ENCODE measurements at regions not wholly inside any gene's neighbourhood (a gene's known extent, or its start where the extent isn't known, plus 50 kb on each side); places are given as distances from the start of the nearest gene placed in this dataset.

DNA sequence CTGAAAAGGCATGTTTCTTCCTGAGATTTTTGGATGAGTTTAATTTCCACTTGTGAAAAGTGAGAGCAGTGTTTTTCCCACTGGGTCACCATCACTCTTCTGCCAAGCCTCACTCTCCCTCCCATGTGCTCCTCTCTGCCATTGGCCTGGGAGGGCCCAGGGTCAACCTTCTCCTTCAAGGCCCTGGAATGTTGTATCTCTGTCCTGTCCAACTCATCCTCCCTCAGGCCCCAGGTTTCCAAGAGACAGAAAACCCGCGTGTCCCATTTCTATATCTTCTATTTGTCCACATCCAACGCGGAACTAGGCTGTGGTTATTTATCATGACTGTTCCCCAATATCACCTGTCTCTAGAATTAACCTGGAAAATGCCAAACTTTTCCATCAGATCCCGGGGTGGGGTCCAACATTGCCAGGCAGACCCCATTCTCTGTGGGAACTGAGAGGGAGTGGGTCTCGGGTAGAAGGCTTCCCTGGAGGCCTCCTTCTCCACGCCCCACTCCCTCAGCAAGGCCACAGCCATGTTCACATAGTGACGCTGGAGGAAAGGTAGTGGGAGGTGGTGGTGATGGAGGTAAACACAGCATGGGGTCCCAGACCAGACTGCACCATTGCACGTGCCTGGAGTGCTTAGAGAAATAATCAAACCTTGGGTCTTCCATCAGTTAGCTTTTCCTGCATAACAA lies 173.5 kb downstream of the SCP2D1 start:
- Histone ChIP-seq H3K9ac (ENCODE audit: low read length) (no peak overlapping the region), H2AFZ (ENCODE audit: low read depth, low read length) (no peak overlapping the region), H3K27me3 (ENCODE audit: low read depth, low read length) (no peaks in the 10 kb centered on the region), H3K9me3 (ENCODE audit: insufficient read depth, low read length) (no peaks in the 10 kb centered on the region), H3K27ac (ENCODE audit: low read length) (no peak overlapping the region), H4K20me1 (ENCODE audit: insufficient read depth, low read length) (no peaks in the 10 kb centered on the region), H3K4me2 (ENCODE audit: low read length) (no peak overlapping the region), H3K4me3 (ENCODE audit: low read length) (no peak overlapping the region), H3K36me3 (replicated peaks; ENCODE audit: low read depth, low read length) (no peaks in the 10 kb centered on the region), H3K79me2 (ENCODE audit: low read length) (no peaks in the 10 kb centered on the region), H3K4me1 (ENCODE audit: low read length) (peaks cover 7% of the 10 kb centered on the region; the same call in 1 of the 2 replicates)
- TF ChIP-seq EZH2phosphoT487 (IDR thresholded peaks at IDR 0.05; ENCODE audit: low read depth): no peak
- TF ChIP-seq, protein P1, sequence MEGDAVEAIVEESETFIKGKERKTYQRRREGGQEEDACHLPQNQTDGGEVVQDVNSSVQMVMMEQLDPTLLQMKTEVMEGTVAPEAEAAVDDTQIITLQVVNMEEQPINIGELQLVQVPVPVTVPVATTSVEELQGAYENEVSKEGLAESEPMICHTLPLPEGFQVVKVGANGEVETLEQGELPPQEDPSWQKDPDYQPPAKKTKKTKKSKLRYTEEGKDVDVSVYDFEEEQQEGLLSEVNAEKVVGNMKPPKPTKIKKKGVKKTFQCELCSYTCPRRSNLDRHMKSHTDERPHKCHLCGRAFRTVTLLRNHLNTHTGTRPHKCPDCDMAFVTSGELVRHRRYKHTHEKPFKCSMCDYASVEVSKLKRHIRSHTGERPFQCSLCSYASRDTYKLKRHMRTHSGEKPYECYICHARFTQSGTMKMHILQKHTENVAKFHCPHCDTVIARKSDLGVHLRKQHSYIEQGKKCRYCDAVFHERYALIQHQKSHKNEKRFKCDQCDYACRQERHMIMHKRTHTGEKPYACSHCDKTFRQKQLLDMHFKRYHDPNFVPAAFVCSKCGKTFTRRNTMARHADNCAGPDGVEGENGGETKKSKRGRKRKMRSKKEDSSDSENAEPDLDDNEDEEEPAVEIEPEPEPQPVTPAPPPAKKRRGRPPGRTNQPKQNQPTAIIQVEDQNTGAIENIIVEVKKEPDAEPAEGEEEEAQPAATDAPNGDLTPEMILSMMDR (IDR thresholded peaks at IDR 0.05; ENCODE audit: low read depth, low read length): no peak

- peaks cover 7% of the 10 kb centered on the region; the same call in 1 of the 2 replicates for H3K4me1 ChIP-seq (ENCODE audit: low read length)
- no peaks in the 10 kb centered on the region for H3K27me3 ChIP-seq (ENCODE audit: low read depth, low read length)
- no peak overlapping the region for H3K27ac ChIP-seq (ENCODE audit: low read length)
- TF ChIP-seq EZH2phosphoT487 (IDR thresholded peaks at IDR 0.05; ENCODE audit: low read depth): no peak
- TF ChIP-seq, protein P1 (IDR thresholded peaks at IDR 0.05; ENCODE audit: low read depth, low read length): no peak
- H3K4me3 ChIP-seq (ENCODE audit: low read length): no peak overlapping the region
- H3K4me2 ChIP-seq (ENCODE audit: low read length): no peak overlapping the region
- H4K20me1 ChIP-seq (ENCODE audit: insufficient read depth, low read length): no peaks in the 10 kb centered on the region
- H3K9me3 ChIP-seq (ENCODE audit: insufficient read depth, low read length): no peaks in the 10 kb centered on the region
- H2AFZ ChIP-seq (ENCODE audit: low read depth, low read length): no peak overlapping the region
- H3K79me2 ChIP-seq (ENCODE audit: low read length): no peaks in the 10 kb centered on the region
- H3K36me3 ChIP-seq (replicated peaks; ENCODE audit: low read depth, low read length): no peaks in the 10 kb centered on the region
- no peak overlapping the region for H3K9ac ChIP-seq (ENCODE audit: low read length)
These were observed 174.3 kb downstream of the SCP2D1 start for GRCh38 chr20:18987781-18988360.

GRCh38 chr20:18988701-18989100 lies 175.1 kb downstream of the SCP2D1 start:
- Histone ChIP-seq H3K9me3 (ENCODE audit: insufficient read depth, low read length) (no peaks in the 10 kb centered on the region), H3K9ac (ENCODE audit: low read length) (no peak overlapping the region), H4K20me1 (ENCODE audit: insufficient read depth, low read length) (no peaks in the 10 kb centered on the region), H3K4me3 (ENCODE audit: low read length) (no peak overlapping the region), H3K4me1 (ENCODE audit: low read length) (peaks cover 7% of the 10 kb centered on the region; the same call in 1 of the 2 replicates), H3K79me2 (ENCODE audit: low read length) (no peaks in the 10 kb centered on the region), H3K36me3 (replicated peaks; ENCODE audit: low read depth, low read length) (no peaks in the 10 kb centered on the region), H3K27me3 (ENCODE audit: low read depth, low read length) (no peaks in the 10 kb centered on the region), H2AFZ (ENCODE audit: low read depth, low read length) (no peak overlapping the region), H3K27ac (ENCODE audit: low read length) (no peak overlapping the region), H3K4me2 (ENCODE audit: low read length) (no peak overlapping the region)
- TF ChIP-seq, protein P1 (IDR thresholded peaks at IDR 0.05; ENCODE audit: low read depth, low read length): no peak
- no peak for TF ChIP-seq EZH2phosphoT487 (IDR thresholded peaks at IDR 0.05; ENCODE audit: low read depth)

GRCh38 chr20:18989736-18990474 lies 176.3 kb downstream of the SCP2D1 start:
- H3K9me3 ChIP-seq (ENCODE audit: insufficient read depth, low read length): no peaks in the 10 kb centered on the region
- no peaks in the 10 kb centered on the region for H3K79me2 ChIP-seq (ENCODE audit: low read length)
- H3K4me3 ChIP-seq (ENCODE audit: low read length): no peak overlapping the region
- H3K27me3 ChIP-seq (ENCODE audit: low read depth, low read length): no peaks in the 10 kb centered on the region
- H3K9ac ChIP-seq (ENCODE audit: low read length): no peak overlapping the region
- TF ChIP-seq EZH2phosphoT487 (IDR thresholded peaks at IDR 0.05; ENCODE audit: low read depth): no peak
- TF ChIP-seq, protein P1 (IDR thresholded peaks at IDR 0.05; ENCODE audit: low read depth, low read length): no peak
- H4K20me1 ChIP-seq (ENCODE audit: insufficient read depth, low read length): no peaks in the 10 kb centered on the region
- peaks cover 7% of the 10 kb centered on the region; the same call in 1 of the 2 replicates for H3K4me1 ChIP-seq (ENCODE audit: low read length)
- no peak overlapping the region for H3K4me2 ChIP-seq (ENCODE audit: low read length)
- H3K36me3 ChIP-seq (replicated peaks; ENCODE audit: low read depth, low read length): no peaks in the 10 kb centered on the region
- no peak overlapping the region for H3K27ac ChIP-seq (ENCODE audit: low read length)
- H2AFZ ChIP-seq (ENCODE audit: low read depth, low read length): no peak overlapping the region

All from OCI-LY3 (cell line).